T-helper 2 cell (primary cell): ENCODE measurements at regions not wholly inside any gene's neighbourhood (a gene's known extent, or its start where the extent isn't known, plus 50 kb on each side); places are given as distances from the start of the nearest gene placed in this dataset.
"Not testable (repeated sequence)": the region's sequence is repeated elsewhere in the genome, so short reads cannot be mapped to it uniquely, and the experiment has no call there.

Source experiments
- DNase-seq, 5 experiments: peaks; one replicate each; pipeline versions ENCODE4 v3.0.0 to v3.0.0-alpha.2; 2012 to 2022

- no peak for DNase-seq
These were observed 1623.4 kb upstream of the PRR20A start for GRCh38 chr13:55517312-55517711.

- no peak for DNase-seq
These were observed 1612.3 kb upstream of the PRR20A start for GRCh38 chr13:55528434-55528833.

GRCh38 chr13:55534306-55534705 is 1606.4 kb upstream of the PRR20A start:
- no peak for DNase-seq

GRCh38 chr13:55538424-55538823 is 1602.3 kb upstream of the PRR20A start:
- DNase-seq: no peak

- DNase-seq: no peak
These were observed 1597.7 kb upstream of the PRR20A start for GRCh38 chr13:55543053-55543452.

GRCh38 chr13:55550624-55551023 is 1590.1 kb upstream of the PRR20A start:
- DNase-seq: no peak

- no peak for DNase-seq
These were observed 1587.0 kb upstream of the PRR20A start for GRCh38 chr13:55553701-55554100.

GRCh38 chr13:55554741-55555140 is 1586.0 kb upstream of the PRR20A start:
- DNase-seq: no peak

- DNase-seq: no peak
These were observed 1580.4 kb upstream of the PRR20A start for GRCh38 chr13:55560331-55560730.

- DNase-seq: no peak
These were observed 1577.5 kb upstream of the PRR20A start for GRCh38 chr13:55563267-55563666.

GRCh38 chr13:55566334-55566733 is 1574.4 kb upstream of the PRR20A start:
- no peak for DNase-seq

- DNase-seq: no peak
These were observed 1573.9 kb upstream of the PRR20A start for GRCh38 chr13:55566779-55567178.

- DNase-seq: no peak
These were observed 1572.7 kb upstream of the PRR20A start for GRCh38 chr13:55567721-55568625.

GRCh38 chr13:55569082-55569481 is 1571.6 kb upstream of the PRR20A start:
- no peak for DNase-seq

- DNase-seq: no peak
These were observed 1571.2 kb upstream of the PRR20A start for GRCh38 chr13:55569514-55569913.

- no peak for DNase-seq
These were observed 1570.3 kb upstream of the PRR20A start for GRCh38 chr13:55570371-55570770.

GRCh38 chr13:55571237-55571867 is 1569.4 kb upstream of the PRR20A start:
- DNase-seq: no peak

GRCh38 chr13:55572408-55572807 is 1568.3 kb upstream of the PRR20A start:
- no peak for DNase-seq

- DNase-seq: no peak
These were observed 1567.9 kb upstream of the PRR20A start for GRCh38 chr13:55572862-55573261.

- DNase-seq: no peak
These were observed 1567.2 kb upstream of the PRR20A start for GRCh38 chr13:55573565-55573964.

- DNase-seq: no peak
These were observed 1564.3 kb upstream of the PRR20A start for GRCh38 chr13:55576389-55576788.

GRCh38 chr13:55577082-55577846 is 1563.5 kb upstream of the PRR20A start:
- DNase-seq: no peak

GRCh38 chr13:55577847-55578210 is 1562.9 kb upstream of the PRR20A start:
- no peak for DNase-seq

GRCh38 chr13:55582294-55582693 is 1558.4 kb upstream of the PRR20A start:
- not testable (repeated sequence) for DNase-seq
